NOMO-1 treated with DMSO at 0.1 percent for 48 hours (cell line): ENCODE measurements at regions not wholly inside any gene's neighbourhood (a gene's known extent, or its start where the extent isn't known, plus 50 kb on each side); places are given as distances from the start of the nearest gene placed in this dataset.

ENCODE experiments used
- DNase-seq: peaks from one replicate; lab custom pipeline; 2025; ENCODE audit not compliant: unreplicated experiment; lab: John Stamatoyannopoulos, UW

DNA sequence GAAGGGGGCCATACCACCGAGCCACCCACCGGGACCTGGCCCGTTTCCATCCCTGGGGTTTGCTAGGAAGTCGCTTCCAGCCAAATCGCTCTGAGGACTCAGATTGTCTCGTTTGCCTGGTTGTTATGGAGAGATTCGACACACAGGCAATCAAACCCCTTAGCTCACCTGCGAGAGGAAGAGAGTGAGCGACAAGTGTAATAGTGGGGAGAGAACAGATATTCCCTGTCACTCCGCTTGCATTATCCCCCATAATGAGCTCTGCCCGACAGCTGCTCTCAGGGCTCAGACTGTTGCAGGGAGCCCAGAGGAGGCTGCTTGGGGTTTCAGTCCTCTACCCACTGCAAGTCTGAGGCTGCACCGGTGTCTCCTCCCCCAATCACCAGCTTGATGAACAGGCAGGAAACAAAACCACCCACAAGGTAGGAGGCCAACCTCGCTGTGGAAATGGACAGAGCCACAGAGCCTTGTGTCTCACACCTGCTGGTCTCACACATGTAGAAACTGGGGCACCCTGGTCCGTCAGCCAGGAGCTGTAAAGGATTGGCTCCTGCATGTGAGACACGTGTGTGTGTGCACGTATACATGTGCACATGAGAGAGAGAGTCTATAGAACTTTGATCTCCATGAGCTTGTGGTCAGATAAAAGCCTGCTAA lies 351.1 kb downstream of the BUD13 start:
- DNase-seq, result no peak

DNA sequence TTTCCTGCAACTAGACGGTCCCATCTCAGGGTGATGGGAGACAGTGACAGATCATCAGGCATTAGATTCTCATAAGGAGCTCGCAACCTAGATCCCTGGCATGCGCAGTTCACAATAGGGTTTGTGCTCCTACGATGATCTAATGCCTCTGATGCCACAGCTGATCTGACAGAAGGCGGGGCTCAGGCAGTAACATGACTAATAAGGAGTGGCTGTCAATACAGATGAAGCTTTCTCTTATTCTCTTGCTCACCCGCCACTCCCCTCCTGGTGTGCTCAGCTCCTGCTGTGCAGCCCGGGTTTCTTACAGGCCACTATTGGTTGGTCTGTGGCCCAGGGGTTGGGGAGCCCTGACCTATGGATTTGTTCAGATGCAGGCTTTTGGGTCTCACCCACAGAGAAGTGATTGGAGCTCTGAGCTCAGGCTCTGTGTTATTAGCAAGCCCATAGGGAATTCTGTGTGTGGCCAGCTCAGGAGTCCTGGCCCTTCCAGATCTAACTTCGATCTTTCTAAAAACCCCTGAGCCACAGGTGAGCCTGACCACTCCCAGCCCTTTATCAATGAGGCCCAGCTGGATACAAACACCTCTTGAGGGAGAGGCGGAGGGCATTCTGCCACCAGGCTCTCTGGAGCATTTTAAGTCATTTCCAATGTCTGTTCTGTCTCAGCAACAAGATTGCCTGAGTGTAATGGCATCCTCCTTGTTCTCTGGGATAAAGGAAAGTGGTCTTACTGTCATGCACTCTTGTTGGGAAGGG lies 351.8 kb downstream of the BUD13 start:
- no peak for DNase-seq

DNA sequence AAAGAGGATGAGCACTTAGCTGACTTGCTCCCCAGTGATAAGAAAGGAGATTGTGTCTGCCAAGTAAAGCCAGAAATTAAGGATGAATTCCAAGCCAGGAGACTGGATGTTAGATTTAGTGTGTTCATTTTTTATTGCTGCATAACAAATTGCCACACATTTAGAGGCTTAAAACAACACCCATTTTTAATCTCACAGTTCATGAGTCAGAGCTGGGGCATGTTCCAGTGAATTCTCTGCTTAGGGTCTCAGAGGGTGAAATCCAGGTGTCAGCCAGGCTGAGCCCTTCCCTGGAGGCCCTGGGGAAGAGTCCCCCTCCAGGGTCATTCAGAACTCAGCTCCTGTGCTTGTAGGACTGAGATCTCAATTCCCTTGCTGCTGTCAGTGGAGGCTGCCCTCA lies 352.8 kb downstream of the BUD13 start:
- no peak for DNase-seq

DNA sequence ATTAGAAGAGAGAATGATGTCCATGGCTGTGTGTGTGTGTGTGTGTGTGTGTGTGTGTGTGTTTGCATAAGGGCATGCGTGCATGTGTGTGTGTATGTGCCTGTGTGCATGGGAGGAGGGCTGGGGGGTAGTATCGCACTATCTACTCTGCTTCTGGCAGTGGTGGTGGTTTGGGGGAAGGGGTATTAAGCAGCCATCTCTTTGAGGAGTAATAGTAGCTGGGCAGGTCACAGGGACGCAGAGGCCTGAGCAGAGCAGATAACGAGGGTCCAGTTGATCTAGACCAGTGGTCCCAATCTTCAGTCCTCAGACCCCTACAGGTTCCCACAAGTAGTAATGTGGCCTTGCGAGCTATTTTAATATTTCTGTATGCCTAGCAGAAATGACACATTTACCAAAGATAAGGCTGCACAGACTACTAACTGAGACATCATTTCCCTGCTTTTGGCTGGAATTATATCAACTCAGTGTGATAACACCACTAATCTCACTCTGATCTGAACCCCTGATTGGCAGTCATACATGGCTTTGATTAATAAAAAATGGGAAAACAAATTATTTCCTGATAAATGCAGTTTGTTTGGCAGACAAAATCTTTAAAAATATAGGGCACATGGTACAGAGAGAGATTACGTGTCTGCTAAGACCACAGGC lies 354.3 kb downstream of the BUD13 start:
- no peak for DNase-seq

DNA sequence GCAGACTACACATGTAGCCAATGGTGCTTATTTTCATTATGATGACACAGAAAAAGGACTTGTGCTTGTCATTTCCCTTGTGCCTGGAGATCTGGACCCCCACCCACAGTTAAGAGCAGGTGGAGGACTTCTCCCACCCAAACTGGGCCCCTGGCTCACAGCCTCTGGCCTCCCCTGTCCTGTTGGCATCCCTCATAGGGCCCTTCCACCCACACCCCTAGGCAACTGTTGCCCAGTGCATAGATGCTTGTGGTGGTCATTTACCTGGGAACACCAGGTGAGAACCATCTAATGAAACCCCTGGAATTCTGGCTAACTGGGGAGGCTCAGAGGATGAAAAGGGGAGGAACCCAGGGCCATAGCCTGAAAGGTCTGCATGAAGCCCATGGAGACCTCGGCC lies 355.9 kb downstream of the BUD13 start:
- DNase-seq, result no peak

DNA sequence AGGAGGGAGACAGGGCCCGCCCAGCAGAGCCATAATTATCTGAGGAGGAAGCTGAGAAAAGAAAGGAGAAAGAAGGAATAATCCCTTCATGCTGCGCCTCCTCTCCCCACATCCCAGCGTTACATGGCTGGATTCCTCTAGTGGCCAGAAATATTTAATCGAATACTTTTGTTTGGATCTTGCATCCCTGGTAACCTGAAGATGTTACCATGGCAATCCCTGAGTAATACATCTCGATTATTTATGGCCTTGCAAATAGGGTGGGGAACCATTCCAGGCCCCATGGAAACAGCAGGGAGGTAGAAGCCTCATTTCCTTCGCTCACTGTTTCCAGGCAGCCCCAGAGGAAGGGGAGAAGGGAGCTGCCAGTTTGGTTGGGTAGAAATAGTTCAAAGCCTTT lies 357.7 kb downstream of the BUD13 start:
- DNase-seq, result no peak

DNA sequence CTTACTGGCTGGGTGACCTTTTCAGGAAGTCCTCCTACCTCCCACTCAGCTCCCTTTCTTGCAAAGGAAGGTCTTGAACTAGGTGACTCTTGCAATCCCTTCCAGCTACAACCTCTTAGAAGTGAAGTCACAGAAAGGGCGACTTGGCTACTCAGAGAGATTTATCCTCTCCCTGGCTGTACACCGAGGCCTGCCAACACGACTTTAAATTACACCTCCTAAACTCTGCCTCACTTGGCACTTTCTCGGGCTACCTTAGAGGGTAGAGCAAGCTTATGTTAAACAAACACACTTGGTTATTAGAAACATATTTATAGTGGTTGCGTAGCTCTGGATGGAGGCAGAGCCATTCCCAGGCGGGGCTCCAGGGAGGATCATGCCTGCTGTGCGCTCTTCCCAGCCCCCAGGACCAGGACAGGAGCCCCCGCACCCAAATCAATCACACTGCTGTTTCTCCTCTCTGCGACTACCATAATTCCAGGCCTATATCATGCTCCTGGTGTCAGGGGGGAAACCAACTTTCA lies 358.4 kb downstream of the BUD13 start:
- no peak for DNase-seq

DNA sequence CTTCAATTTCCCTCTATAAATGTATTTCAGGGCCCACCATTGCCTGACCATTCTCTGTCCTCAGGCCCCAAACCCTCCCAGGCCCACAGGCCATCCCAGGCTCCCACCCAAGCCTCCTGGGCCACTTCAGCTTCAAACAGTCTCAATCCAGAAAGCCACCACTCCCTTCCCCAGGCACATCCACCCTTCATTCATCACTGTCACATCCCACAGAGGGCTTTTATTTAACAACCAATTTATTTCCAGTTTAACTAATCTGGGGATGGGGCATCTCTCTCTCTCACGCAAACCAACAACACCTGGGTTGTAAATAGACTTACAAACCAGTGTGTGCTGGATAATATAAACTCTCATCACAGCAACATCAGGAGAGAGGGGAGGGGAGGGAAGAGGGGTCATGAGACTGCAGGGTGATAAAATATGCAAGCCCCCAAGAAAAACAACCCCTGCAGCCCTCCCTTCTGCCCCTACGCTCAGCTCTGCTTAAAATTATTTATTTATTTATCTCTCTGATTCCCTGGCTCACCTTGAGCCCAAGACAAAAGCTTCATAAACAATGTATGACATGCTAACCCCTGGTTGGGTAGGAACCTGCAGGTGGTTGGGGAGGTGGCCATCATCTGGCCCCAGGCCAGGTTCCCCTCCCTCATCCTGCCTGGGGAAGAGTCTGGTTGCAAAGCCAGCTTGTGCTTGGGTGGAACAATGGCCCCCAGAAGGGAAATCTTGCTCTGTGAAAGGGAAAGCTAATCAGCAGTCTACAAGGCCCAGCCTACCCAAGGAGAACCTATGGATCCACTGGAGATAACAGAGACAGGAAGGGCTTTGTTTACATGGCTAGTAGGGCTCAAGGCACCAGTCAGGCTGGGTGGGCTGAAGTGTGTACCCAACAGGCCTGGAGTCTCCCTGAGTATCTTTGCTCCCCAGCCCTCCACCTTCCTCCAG lies 359.2 kb downstream of the BUD13 start:
- no peak for DNase-seq

DNA sequence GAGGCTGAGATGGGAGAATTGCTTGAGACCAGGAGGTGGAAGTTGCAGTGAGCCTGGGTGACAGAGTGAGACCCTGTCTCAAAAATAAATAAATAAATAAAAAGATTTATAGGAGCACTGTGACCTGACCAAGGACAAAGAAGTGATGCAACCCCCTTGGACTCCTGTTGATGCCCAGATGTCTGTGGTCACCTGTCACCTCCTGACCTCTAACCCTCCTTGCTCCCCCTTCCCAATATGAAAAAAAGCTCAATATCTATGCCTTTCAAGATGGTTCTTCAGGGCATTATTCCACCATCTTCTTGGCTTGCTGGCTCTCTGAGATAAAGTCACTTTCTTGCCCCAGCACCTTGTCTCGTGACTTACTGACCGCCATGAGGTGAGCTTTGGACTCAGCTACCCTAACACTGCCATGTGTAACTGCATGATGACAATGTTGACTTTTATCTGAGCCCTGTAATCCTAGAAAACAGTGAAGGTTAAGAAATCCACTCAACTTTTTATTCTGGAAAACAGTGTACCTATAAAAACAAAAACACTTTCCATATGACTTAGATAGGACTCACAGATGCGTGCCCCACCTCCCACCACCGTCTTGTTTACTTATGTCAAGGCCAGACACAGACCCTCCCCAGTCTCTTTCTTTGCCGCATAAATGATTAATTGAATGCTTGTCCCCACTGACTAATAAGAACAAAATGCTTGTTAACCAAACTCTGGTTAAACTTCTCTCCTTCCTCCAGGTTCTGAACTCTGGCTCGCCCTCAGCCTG lies 360.5 kb downstream of the BUD13 start:
- no peak for DNase-seq

DNA sequence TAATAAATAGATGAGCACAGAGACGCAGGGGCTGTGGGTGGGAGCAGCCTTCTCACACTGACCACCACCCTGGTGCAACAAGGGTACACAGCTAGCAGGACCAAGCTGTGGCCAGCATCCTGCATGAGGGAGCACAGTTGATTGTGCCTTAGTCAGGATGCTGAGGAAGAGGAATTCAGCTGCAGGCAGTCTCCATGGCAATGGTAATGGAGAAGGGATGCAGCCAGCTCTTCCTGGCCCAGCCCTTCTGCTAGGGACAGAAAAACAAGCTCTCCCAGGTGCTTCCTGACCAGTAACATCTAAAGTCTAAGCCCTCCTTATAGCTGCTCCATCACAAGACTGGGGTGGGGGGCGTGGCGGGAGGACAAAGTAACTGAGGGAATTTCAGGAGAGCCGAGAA lies 363.5 kb downstream of the BUD13 start:
- DNase-seq, result no peak

DNA sequence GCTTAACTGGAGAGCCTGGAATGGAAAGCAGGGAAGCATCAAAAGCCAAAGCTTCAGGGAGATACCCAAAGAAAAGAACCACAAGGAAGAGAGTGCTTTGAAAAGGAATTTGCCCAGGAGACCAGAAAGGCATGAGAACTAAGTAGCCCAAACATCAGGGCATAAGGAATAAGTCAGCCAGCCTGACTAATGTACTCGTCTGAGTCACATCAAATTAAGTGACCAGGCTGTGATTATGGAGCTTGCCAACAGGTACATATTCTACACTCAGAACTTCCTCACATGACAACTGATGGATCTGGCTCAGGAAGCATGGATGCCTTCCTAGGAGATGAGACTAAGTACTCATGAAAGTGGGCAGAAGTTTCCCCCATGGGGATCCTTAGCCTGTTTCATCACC lies 366.7 kb downstream of the BUD13 start:
- DNase-seq, result no peak

DNA sequence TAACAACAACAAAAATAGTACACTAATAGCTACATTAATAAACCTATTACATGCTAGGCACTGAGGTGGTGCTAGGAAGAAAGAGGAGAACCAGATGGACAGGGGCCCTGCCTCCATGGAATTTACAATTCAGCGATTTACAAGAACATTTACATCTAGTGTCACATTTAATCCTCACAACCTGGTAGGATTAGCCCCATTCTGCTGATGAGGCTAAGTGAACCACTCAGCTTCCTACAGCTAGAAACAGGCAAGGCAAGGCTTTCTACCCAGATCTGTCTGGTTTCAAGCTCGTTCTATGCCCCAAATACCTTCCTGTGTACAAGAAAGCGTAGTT lies 368.4 kb downstream of the BUD13 start:
- DNase-seq, result no peak

DNA sequence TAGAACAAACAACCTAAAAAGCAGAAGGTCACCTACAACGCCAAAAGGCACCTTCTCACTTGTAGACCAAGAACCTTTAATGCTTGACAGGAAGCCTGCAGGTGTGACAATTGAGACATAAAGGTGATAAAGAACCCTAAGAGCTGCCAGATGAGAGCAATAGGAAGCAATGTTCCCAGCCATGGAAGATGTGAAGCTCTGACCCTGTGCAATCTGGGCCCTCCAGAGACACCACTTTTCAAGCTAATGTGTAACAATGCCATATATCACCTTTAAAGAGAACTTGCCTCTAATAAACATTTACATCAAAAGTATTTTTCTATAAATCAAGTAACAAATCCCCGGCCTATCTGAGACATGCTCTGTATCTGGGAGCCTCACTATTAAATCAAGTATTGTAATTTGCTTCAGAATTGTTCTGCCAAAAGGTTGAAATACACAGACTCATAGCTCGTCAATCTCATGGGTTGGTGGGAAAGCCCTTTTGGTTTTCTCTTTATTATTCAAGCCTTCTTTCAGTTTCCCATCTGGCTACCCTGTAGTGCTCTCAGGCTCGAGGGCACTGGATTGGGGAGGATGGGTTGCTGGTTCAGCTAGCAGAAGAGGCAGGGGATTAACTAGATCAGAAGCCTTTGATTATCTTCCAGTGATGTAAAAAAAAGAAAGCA lies 368.9 kb downstream of the BUD13 start:
- no peak for DNase-seq

DNA sequence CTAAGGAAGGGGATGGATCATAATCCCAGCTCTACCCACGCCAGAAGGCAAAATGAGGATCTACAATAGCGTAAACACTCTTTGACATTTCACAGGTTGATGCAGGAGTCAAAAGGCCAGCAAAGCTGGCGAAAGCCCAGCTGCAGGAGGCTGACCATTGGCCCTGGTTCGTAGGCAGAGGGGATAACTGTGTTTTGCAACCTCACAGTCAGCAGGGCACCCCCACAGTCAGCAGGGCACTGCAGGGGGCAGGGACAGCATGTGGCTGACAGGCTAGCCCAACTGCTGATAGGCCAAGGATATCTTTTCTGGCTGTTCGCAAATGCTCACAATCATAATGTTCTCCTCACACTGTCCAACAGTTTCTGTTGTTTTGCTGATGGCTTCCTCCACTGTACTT lies 372.7 kb downstream of the BUD13 start:
- no peak for DNase-seq

DNA sequence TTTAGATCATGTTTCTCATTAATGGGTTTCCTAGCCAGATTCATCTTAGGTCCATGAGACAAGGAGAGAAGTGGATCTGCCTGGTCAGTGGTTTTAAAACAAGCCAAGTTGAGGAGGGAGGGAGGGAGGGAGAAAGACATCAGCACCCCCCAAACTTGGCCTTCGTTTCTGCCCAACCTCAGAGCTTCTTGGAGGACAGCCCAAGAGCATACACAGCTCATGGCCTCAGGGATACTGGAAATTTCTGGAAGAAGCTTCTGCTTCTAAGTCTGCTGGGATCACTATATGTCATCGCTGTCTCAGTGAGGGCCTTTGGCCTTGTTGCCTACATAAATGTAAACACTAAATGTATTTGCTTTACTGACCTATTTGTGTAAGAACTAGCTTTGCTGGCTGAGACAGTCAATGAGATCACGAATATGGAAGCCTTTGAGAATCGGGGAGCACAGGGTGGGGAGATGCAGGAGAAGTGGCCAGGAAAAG lies 375.1 kb downstream of the BUD13 start:
- DNase-seq, result no peak

DNA sequence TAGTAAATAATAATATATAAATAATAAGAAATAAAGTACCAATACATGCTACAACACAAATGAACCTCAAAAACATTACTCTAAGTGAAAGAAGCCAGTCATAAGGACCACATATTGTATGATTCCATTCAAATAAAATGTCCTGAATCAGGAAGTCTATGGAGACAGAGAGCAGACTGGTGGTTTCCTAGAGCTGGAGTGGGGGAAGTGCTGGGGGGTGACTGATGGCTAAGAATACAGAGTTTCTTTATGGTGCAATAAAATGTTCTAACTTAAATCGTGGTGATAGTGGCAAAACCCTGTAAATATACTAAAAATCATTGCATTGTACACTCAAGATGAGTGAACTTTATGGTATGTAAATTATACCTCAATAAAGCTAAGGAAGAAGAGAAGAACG lies 376.5 kb downstream of the BUD13 start:
- DNase-seq, result no peak

DNA sequence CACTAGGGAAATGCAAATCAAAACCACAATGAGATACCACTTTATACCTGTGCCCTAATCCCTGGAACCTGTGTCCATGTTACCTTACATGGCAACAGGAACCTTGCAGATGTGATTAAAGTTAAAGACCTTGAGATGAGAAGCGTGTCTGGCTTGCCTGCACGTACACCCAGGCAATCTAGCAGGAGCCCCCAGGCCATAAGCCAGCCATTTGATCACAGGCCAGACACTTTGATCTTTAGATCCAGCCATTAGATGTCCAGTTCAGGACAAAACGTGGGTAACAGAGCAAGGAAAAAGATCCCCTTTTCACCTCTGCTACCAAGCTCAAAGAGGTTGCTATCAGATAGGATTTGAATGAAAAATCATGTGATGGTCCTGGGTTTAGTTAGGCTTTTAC lies 378.8 kb downstream of the BUD13 start:
- DNase-seq, result no peak

DNA sequence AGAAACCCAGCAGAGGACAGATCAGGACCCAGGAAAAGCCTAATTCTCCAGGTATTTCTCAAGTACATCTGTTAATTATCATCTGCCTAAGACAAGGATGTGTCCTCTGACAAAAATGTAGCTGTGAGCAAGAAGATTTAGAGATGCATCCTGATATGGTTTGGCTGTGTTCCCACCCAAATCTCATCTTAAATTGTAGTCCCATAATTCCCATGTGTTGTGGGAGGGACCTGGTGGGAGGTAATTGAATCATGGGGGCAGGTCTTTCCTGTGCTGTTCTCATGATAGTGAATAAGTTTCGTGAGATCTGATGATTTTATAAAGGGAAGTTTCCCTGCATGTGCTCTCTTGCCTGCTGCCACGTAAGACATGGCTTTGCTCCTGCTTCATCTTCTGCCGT lies 381.8 kb downstream of the BUD13 start:
- no peak for DNase-seq

DNA sequence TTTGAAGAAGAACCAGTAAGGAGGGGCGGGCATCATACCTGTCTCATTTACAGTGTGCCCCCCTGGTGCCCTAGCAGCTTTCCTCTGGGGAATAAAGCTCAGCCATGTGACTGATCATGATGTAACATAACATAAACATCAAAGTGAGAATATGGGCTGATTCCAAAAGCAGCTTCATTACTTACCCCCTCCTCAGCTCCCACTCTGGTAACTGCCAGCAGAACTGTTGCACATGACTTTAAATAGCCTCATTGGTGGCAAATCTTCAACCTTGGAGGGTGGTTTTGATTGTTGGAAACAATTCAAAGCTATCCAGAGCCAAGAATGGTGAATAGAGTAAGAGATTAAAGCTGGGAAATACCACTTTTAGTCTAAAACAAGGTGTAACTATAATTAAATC lies 384.6 kb downstream of the BUD13 start:
- no peak for DNase-seq

DNA sequence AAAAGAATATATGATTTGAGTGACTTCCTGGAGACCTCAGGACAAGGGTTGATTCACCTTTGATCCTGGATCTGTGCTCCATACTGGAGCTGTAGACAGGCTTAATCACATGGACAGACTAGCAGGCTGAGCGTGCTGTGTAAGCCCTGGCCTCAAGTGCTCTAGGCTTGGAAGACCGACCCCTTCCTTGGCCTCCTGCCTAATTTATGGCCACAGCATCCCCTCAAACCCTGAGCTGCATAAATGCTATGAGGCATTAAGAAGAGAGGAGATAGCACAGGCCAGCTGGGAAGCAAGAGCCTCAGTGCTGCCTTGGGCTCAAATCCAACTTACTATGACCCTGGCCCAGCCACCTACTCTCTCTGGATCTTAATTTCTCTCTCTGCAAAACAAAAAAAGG lies 385.1 kb downstream of the BUD13 start:
- DNase-seq, result no peak
